WTC11 (cell line): ENCODE measurements at regions not wholly inside any gene's neighbourhood (a gene's known extent, or its start where the extent isn't known, plus 50 kb on each side); places are given as distances from the start of the nearest gene placed in this dataset.

ENCODE experiments used
- ATAC-seq: fragments of 200-7000 bp; cut with Tn5 transposase; 2 replicates; pipeline ENCODE4 v1.10.0; 2021; ENCODE audit warnings: mild to moderate bottlenecking, moderate library complexity
- CTCF ChIA-PET: fragments of 300-600 bp; sonication (Branson Sonifier 250); formaldehyde crosslinking; loops from one replicate; lab custom pipeline; 2021; ENCODE audit warnings: antibody characterized with exemption; lab: Charles Lee
- POLR2A ChIA-PET: fragments of 350-600 bp; sonication (Branson Sonifier 250); formaldehyde crosslinking; loops from one replicate; lab custom pipeline; 2021; ENCODE audit warnings: antibody characterized with exemption; lab: Charles Lee
- DNase-seq: peaks from one replicate; pipeline ENCODE4 v3.0.0; 2021; ENCODE audit warnings: low spot score
- H3K27ac Mint-ChIP-seq: 2 replicates; pipeline ENCODE4 v1.8.0; 2021; ENCODE audit warnings: mixed read lengths
- H3K27me3 Mint-ChIP-seq: 2 replicates; pipeline ENCODE4 v1.8.0; 2021; ENCODE audit warnings: low read depth, mild to moderate bottlenecking, moderate library complexity, mixed read lengths
- H3K36me3 Mint-ChIP-seq: 2 replicates; pipeline ENCODE4 v1.8.0; 2021; ENCODE audit warnings: mixed read lengths
- H3K4me1 Mint-ChIP-seq: 2 replicates; pipeline ENCODE4 v1.8.0; 2022; ENCODE audit warnings: mixed read lengths
- H3K4me3 Mint-ChIP-seq: 2 replicates; pipeline ENCODE4 v1.8.0; 2021; ENCODE audit warnings: mild to moderate bottlenecking, moderate library complexity, mixed read lengths
- H3K9me3 Mint-ChIP-seq: 2 replicates; pipeline ENCODE4 v1.8.0; 2021; ENCODE audit warnings: mixed read lengths
- ATF2 ChIP-seq: sonication (generic); formaldehyde crosslinking; IDR thresholded peaks from 2 replicates; pipeline ENCODE4 v1.8.1; 2022; ENCODE audit warnings: low read depth, missing genetic modification reagents, borderline replicate concordance
- ATF6 ChIP-seq: sonication (generic); formaldehyde crosslinking; IDR thresholded peaks from 2 replicates; pipeline ENCODE4 v1.8.1; 2023; ENCODE audit warnings: mild to moderate bottlenecking, missing genetic modification reagents
- CREM ChIP-seq: sonication (generic); formaldehyde crosslinking; IDR thresholded peaks from 2 replicates; pipeline ENCODE4 v1.8.1; 2022; ENCODE audit warnings: mild to moderate bottlenecking, missing genetic modification reagents, moderate library complexity
- E2F1 ChIP-seq: sonication (generic); formaldehyde crosslinking; IDR thresholded peaks from 2 replicates; pipeline ENCODE4 v1.8.0; 2022; ENCODE audit warnings: mild to moderate bottlenecking, missing genetic modification reagents
- ELF4 ChIP-seq: sonication (generic); formaldehyde crosslinking; IDR thresholded peaks from 2 replicates; pipeline ENCODE4 v1.8.1; 2022; ENCODE audit warnings: low read depth, mild to moderate bottlenecking, moderate library complexity, missing genetic modification reagents
- ERG ChIP-seq: fragments of 250-450 bp; sonication (Bioruptor Pico); IDR thresholded peaks from 2 replicates; pipeline ENCODE4 v1.8.0; 2021; ENCODE audit warnings: mild to moderate bottlenecking
- ESRRA ChIP-seq: sonication (generic); formaldehyde crosslinking; IDR thresholded peaks from 2 replicates; pipeline ENCODE4 v1.8.1; 2022; ENCODE audit warnings: mild to moderate bottlenecking, missing genetic modification reagents, borderline replicate concordance
- FOXP4 ChIP-seq: sonication (generic); formaldehyde crosslinking; IDR thresholded peaks from 2 replicates; pipeline ENCODE4 v1.8.0; 2022; ENCODE audit warnings: mild to moderate bottlenecking, missing genetic modification reagents
- GABPB1 ChIP-seq: sonication (generic); formaldehyde crosslinking; IDR thresholded peaks from 2 replicates; pipeline ENCODE4 v1.8.1; 2023; ENCODE audit warnings: mild to moderate bottlenecking, missing genetic modification reagents
- GRHL2 ChIP-seq: fragments of 250-450 bp; sonication (Bioruptor Pico); IDR thresholded peaks from 2 replicates; pipeline ENCODE4 v1.8.0; 2022; ENCODE audit warnings: mild to moderate bottlenecking, moderate library complexity; ENCODE audit not compliant: insufficient replicate concordance, severe bottlenecking
- IRF1 ChIP-seq: sonication (generic); formaldehyde crosslinking; IDR thresholded peaks from 2 replicates; pipeline ENCODE4 v1.8.0; 2023; ENCODE audit warnings: missing genetic modification reagents
- MAX ChIP-seq: sonication (generic); formaldehyde crosslinking; IDR thresholded peaks from 2 replicates; pipeline ENCODE4 v1.8.0; 2022; ENCODE audit warnings: mild to moderate bottlenecking, missing genetic modification reagents
- NFATC4 ChIP-seq: fragments of 250-450 bp; sonication (Bioruptor Pico); IDR thresholded peaks from 2 replicates; pipeline ENCODE4 v1.9.0; 2021; ENCODE audit warnings: mild to moderate bottlenecking
- NR1H2 ChIP-seq: sonication (generic); formaldehyde crosslinking; IDR thresholded peaks from 2 replicates; pipeline ENCODE4 v1.9.0; 2021; ENCODE audit warnings: mild to moderate bottlenecking, moderate library complexity, missing genetic modification reagents
- NR2C2 ChIP-seq: sonication (generic); formaldehyde crosslinking; IDR thresholded peaks from 2 replicates; pipeline ENCODE4 v1.8.0; 2022; ENCODE audit warnings: mild to moderate bottlenecking, missing genetic modification reagents
- RORB ChIP-seq: fragments of 250-450 bp; sonication (Bioruptor Pico); IDR thresholded peaks from 2 replicates; pipeline ENCODE4 v1.9.0; 2021; ENCODE audit warnings: mild to moderate bottlenecking
- SMAD4 ChIP-seq: sonication (generic); formaldehyde crosslinking; IDR thresholded peaks from 2 replicates; pipeline ENCODE4 v1.8.0; 2022; ENCODE audit warnings: mild to moderate bottlenecking, missing genetic modification reagents
- SP1 ChIP-seq: sonication (generic); formaldehyde crosslinking; conservative IDR thresholded peaks from 2 replicates; pipeline ENCODE4 v1.8.1; 2022; ENCODE audit warnings: missing genetic modification reagents
- TEAD1 ChIP-seq: sonication (generic); formaldehyde crosslinking; IDR thresholded peaks from 2 replicates; pipeline ENCODE4 v1.8.0; 2022; ENCODE audit warnings: mild to moderate bottlenecking, missing genetic modification reagents
- ZNF317 ChIP-seq: sonication (generic); formaldehyde crosslinking; IDR thresholded peaks from 2 replicates; pipeline ENCODE4 v1.8.1; 2023; ENCODE audit warnings: low read depth, mild to moderate bottlenecking, moderate library complexity, missing genetic modification reagents, borderline replicate concordance

GRCh38 chr1:4058122-4058521 is 158.1 kb upstream of the C1orf174 start (continued):
- no peak for TF ChIP-seq ATF6 (CRISPR knock-in tag)
- TF ChIP-seq TEAD1 (CRISPR knock-in tag): no peak
- TF ChIP-seq MAX (CRISPR knock-in tag): no peak

- Mint-ChIP-seq H3K27me3 (peaks cover 5% of the 10 kb centered on the region; the same call in 1 of the 2 replicates), H3K4me3 (no peak overlapping the region), H3K4me1 (no peaks in the 10 kb centered on the region), H3K9me3 (peaks cover 39% of the 10 kb centered on the region), H3K36me3 (peaks cover 47% of the 10 kb centered on the region), H3K27ac (no peak overlapping the region)
- DNase-seq (no peak), ATAC-seq (no peak)
- ChIA-PET POLR2A (no interaction called here), CTCF (no interaction called here)
- TF ChIP-seq ZNF317 (CRISPR knock-in tag): no peak
- no peak for TF ChIP-seq ATF2 (CRISPR knock-in tag)
- TF ChIP-seq RORB (CRISPR knock-in tag): no peak
- no peak for TF ChIP-seq IRF1 (CRISPR knock-in tag)
- no peak for TF ChIP-seq CREM (CRISPR knock-in tag)
- TF ChIP-seq SMAD4 (CRISPR knock-in tag): no peak
- TF ChIP-seq TEAD1 (CRISPR knock-in tag): no peak
- no peak for TF ChIP-seq NR1H2 (CRISPR knock-in tag)
- TF ChIP-seq SP1 (CRISPR knock-in tag): no peak
- TF ChIP-seq NFATC4 (CRISPR knock-in tag): no peak
- TF ChIP-seq E2F1 (CRISPR knock-in tag): no peak
- TF ChIP-seq GABPB1 (CRISPR knock-in tag): no peak
- no peak for TF ChIP-seq MAX (CRISPR knock-in tag)
- TF ChIP-seq ERG (CRISPR knock-in tag): no peak
These were observed 158.6 kb upstream of the C1orf174 start for GRCh38 chr1:4058706-4059105.

GRCh38 chr1:4059270-4059669 is 159.2 kb upstream of the C1orf174 start:
- ATAC-seq (no peak), DNase-seq (no peak)
- H3K27me3 Mint-ChIP-seq: peaks cover 4% of the 10 kb centered on the region; the same call in 1 of the 2 replicates
- H3K9me3 Mint-ChIP-seq: peaks cover 38% of the 10 kb centered on the region
- H3K27ac Mint-ChIP-seq: no peak overlapping the region
- CTCF ChIA-PET: no interaction called here
- POLR2A ChIA-PET: no interaction called here
- H3K36me3 Mint-ChIP-seq: peaks cover 46% of the 10 kb centered on the region
- H3K4me1 Mint-ChIP-seq: no peaks in the 10 kb centered on the region
- H3K4me3 Mint-ChIP-seq: no peak overlapping the region
- TF ChIP-seq GABPB1 (CRISPR knock-in tag) (no peak), GRHL2 (CRISPR knock-in tag) (no peak), ESRRA (CRISPR knock-in tag) (no peak), ATF2 (CRISPR knock-in tag) (no peak), FOXP4 (no peak), NR2C2 (CRISPR knock-in tag) (no peak), IRF1 (CRISPR knock-in tag) (no peak), ELF4 (CRISPR knock-in tag) (no peak)
